GM21717 (cell line): ENCODE measurements at regions not wholly inside any gene's neighbourhood (a gene's known extent, or its start where the extent isn't known, plus 50 kb on each side); places are given as distances from the start of the nearest gene placed in this dataset.

Experiments used
- ATAC-seq: cut with Tn5 transposase; IDR thresholded peaks from one replicate; pipeline ENCODE4 v1.9.1; 2021; ENCODE audit warnings: mild to moderate bottlenecking, moderate library complexity; ENCODE audit not compliant: unreplicated experiment

- ATAC-seq, result no peak
These were observed 211.4 kb upstream of the SMIM21 start for GRCh38 chr18:75638776-75639471.

DNA sequence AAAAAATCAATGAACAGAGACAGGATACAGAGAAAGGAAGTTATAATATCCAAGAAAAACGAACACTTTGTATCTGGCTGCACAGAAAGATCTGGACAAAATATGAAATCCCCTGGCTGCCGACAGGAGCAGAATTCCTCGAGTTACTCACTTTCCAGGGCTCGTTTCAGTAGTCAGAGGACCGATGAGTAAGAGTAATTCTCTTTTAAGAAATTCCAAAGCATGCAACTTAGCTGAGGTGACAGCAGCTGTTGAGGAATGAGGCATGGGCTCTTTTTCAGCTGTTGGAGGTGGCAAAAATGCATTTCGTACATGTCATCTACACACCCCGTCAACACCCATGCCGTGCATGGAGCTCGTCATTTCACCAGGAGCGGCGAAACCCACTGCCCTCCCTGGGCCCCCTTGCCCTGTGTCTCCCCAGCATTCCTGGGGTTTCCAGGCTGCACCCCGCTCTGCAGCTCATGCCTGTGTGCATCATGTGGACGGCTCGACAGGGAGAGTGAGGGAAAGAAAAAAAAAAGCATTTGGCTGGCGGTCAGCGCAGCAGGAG is 210.8 kb upstream of the SMIM21 start:
- ATAC-seq, result no peak

DNA sequence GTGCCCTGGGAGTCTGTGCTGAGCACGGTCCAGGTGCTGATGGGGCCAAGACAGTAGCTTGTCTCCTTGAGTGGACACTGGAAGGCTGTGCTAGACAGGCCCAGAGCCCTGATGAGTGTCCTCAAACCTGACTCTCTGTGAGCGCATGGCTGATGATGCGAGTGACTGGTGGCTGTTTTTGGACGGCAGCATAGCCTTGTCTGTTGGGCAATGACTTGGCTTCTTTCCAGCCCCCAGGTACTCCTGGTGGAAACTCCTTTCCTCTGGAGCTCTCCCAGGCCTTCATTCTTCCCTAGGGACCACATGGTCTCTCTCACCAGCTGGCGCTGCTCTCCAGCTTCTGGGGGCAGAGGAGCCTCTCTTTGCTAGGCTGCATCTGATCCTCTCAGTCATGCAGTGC is 207.6 kb upstream of the SMIM21 start:
- no peak for ATAC-seq

GRCh38 chr18:75625966-75626365 is 198.5 kb upstream of the SMIM21 start:
- no peak for ATAC-seq

DNA sequence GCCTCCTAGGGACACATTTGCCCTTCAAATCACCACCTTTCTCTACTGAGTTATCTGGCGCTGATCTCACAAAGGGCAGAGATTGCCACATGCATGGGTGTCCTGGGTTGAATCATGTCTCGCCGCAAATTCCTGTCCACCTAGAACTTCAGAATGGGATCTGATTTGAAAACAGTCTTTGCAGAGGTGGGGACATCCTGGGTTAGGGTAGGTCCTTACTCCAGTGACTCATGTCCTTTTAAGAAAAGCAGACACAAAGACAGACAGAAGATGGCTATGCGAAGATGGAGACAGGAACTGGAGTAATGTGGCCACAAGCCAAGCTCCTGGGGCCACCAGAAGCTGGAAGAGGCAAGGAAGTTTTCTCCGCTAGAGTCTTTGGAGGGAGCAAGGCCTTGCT is 197.4 kb upstream of the SMIM21 start:
- ATAC-seq, result no peak

DNA sequence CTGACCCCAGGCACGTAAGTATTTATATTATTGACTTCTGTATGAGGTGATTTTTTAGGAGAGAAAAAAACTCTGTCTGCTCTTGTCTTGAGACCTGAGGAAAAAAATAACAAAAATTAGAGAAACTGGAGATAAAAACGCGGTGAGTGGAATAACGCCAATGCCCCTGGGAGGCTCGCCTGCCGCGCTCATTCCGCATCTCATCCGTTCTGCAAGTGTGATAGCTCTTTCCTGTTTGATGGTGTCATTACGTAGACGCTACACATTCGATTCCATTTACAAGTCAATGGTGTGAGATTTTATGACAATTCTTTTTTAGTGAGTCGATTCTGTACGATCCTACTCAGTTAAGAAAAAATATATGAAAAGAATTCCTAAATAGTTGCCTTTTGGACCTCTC is 194.3 kb upstream of the SMIM21 start:
- ATAC-seq, result no peak

DNA sequence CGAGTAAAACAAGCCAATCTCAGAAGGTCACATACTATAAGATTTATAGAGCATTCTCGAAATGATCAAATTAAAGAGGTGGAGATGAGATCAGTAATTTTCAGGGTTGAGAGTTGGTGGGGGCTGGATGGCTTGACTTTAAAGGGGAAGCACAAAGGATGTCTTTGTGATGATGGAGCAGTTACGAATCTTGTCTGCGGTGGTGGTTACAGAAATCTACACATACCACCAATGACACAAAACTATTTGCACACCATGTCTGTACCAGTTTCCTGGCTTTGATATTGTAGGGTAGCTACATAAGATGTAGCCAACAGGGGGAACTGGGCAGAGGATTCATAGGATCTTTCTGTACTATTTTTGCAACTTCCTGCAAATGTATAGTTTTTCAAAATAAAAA is 190.6 kb upstream of the SMIM21 start:
- no peak for ATAC-seq

GRCh38 chr18:75612456-75612855 is 185.0 kb upstream of the SMIM21 start:
- ATAC-seq, result no peak

- ATAC-seq, result no peak
These were observed 180.2 kb upstream of the SMIM21 start for GRCh38 chr18:75607701-75608100.

- ATAC-seq, result no peak
These were observed 165.0 kb upstream of the SMIM21 start for GRCh38 chr18:75592527-75592926.

GRCh38 chr18:75588412-75588811 is 160.9 kb upstream of the SMIM21 start:
- no peak for ATAC-seq

DNA sequence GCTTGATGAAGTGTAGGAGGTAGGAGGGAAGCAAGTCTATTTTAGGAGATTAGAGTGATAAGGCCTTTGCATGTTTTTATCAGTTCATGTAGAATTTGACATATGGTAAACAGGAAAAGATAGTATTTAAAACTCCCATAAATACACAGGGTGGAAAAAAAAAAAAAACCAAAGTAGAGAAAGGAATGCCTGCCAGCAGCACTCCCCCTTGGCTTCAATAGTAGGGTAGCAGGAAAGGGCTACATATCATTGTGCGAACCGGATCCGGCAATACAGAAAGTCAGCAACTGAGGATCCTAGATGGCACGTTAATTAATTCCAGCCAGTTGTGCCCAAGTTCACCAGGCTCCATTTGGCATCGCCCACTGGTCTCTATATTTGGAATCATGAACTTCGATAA is 159.6 kb upstream of the SMIM21 start:
- ATAC-seq, result no peak

DNA sequence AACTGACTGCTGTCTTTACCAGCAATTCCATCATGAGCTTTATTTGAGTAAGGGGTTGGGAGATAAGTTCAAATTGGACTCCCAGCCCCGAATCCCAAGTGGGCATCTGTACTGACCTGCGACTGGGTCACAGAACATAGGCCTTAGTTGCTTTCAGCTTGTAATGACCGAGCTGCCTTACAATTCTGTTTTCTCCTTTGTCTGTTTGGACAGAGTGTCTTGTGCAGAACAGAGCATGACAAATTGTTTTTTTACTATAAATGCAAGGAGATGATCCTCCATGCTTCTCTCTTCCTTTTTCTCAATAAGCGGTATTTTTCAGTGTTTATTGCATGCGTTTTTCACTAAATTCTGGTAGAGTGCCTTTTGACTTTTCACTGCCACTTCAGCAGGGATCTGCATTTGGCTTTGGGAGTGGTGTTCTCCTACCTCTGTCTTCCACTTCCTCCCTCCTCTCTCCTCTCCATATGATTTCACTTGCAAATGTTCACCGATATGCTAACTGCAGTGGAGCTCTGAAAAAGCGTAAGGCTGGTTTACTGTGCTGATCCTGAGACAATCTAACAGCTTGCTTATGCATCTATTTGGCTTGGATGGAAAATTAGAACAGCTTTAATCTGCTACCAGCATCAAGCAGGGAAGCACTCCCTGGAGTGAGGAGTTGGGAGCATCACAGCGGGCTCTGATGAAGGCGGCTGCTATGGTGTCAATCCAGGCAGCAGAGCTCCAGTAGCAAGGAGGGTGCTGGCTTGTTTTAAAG is 158.8 kb upstream of the SMIM21 start:
- ATAC-seq, result no peak

DNA sequence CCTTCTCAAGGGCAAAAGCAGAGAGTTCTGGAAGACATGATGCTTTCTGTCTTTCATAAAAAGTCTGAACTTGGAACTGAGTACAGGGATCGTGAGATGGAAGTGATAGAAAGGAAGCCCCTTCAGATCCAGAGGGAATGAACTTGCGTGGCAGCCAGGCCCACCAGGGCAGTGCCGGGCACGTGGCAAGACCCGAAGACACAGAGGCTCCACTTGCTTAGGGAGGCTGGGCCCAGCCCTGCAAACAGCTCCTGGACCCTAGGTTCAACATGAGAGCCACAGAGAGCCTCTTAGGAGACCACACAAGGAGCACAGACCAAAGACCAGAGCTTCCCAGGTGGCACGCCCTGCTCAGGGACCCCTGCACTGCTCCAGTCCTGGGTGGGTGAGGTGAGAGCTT is 155.4 kb upstream of the SMIM21 start:
- no peak for ATAC-seq

GRCh38 chr18:75582406-75582821 is 154.9 kb upstream of the SMIM21 start:
- ATAC-seq, result no peak

GRCh38 chr18:75581336-75582131 is 154.0 kb upstream of the SMIM21 start:
- no peak for ATAC-seq

GRCh38 chr18:75574187-75574586 is 146.7 kb upstream of the SMIM21 start:
- ATAC-seq, result no peak

GRCh38 chr18:75563150-75563549 is 135.6 kb upstream of the SMIM21 start:
- ATAC-seq, result no peak

GRCh38 chr18:75562216-75562615 is 134.7 kb upstream of the SMIM21 start:
- ATAC-seq, result no peak

- no peak for ATAC-seq
These were observed 131.3 kb upstream of the SMIM21 start for GRCh38 chr18:75558790-75559189.

- no peak for ATAC-seq
These were observed 129.3 kb upstream of the SMIM21 start for GRCh38 chr18:75556841-75557240.
